ENCODE measurements at regions not wholly inside any gene's neighbourhood (a gene's known extent, or its start where the extent isn't known, plus 50 kb on each side); places are given as distances from the start of the nearest gene placed in this dataset.

- DNase-seq (ENCODE audit: low read depth, low spot score), result no peak
Measured at GRCh38 chr12:11946161-11946560, 124.6 kb upstream of the BCL2L14 start.

DNA sequence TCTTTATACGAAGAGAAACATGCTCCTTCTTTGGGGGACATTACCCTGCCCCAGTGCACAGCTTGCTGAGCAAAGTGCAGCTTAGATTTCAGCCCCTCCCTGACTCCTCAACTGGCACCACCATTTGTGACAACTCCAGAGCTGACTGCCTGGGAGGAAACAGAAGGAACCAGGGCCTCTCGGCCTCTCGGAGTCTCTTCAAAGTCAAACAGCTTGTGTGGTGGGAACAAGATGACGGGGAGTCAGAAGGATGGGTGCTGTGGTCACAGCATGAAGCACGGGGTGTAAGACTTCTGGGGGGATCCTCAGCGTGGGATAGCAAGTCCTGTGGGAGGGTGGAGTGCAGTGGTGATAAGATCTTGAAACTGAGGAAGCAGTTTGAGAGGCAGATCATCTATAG, 123.5 kb upstream of the BCL2L14 start:
- no peak for DNase-seq (ENCODE audit: low read depth, low spot score)

DNA sequence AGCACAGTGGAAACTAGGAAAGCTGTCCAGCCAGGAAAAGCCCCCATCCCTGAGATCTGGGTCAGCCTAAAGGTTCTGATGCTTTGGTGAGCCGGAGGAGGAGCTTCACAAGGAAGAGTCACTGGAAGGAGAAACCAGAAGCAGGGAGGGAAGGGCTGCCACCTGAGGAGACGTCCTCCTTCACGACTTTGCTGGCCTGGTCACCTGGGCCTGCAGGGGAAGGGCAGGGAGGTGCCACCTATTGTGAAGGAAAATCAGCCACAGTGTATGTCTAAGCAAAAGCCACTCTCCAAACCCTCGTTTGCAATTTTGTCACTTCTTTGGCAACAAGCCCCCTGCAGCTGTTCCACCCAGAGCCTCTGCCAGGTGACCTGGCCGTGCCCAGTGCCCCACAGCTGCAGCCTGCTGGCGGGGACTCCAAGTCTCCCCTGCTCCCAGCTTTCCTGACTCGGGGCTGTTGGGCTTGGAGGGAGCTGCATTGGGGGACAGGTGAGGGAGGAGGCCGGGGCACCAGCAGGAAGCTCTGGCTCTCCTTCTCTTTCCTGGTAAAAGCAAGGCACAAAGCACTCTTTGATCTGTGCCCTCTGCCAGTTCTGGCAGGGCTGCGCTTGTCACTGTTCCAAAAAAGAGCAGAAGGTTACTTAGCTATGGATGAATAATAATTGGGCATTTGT, 120.9 kb upstream of the BCL2L14 start:
- no peak for DNase-seq (ENCODE audit: low read depth, low spot score)

DNA sequence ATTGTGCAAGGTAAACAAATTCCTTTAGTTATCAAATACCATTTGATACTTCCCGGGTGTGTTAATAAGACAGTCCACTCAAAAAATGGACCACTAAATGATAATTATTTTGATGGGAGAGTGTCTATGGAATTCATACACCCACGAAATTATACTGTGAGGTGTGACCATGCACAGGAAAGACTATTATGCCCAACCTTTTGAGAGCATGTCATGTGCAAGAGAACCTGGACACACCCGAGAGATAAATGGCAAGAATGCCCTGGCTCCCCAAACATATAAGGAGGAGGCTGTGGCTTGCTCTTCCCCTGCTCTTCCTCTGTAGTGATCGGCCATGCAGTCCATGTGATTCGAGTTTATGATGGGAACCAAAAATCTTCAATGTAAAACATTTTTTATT, 119.5 kb upstream of the BCL2L14 start:
- DNase-seq (ENCODE audit: low read depth, low spot score), result no peak

GRCh38 chr12:11953523-11953922, 117.2 kb upstream of the BCL2L14 start:
- DNase-seq (ENCODE audit: low read depth, low spot score), result no peak

DNA sequence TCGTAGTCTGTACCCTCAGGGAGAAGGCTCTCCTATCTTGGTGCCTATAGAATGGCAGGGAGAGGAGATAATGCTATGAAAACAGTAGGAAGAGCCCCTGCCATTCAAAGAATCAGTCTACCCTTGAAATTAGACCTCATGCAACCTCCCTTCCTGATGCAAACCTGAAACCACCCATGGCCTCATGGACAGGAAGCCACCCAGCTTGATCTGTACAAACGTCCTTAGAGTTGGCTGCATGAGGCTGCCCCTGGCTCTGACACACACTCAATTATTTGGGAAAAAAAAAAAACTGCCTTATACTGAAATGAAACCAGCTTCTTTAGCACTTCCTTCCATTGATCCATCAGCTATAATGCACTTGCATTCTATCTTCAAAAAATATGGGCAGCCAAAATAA, 116.6 kb upstream of the BCL2L14 start:
- no peak for DNase-seq (ENCODE audit: low read depth, low spot score)

GRCh38 chr12:11958221-11959091, 112.3 kb upstream of the BCL2L14 start:
- DNase-seq (ENCODE audit: low read depth, low spot score), result peak; percentile 87

DNA sequence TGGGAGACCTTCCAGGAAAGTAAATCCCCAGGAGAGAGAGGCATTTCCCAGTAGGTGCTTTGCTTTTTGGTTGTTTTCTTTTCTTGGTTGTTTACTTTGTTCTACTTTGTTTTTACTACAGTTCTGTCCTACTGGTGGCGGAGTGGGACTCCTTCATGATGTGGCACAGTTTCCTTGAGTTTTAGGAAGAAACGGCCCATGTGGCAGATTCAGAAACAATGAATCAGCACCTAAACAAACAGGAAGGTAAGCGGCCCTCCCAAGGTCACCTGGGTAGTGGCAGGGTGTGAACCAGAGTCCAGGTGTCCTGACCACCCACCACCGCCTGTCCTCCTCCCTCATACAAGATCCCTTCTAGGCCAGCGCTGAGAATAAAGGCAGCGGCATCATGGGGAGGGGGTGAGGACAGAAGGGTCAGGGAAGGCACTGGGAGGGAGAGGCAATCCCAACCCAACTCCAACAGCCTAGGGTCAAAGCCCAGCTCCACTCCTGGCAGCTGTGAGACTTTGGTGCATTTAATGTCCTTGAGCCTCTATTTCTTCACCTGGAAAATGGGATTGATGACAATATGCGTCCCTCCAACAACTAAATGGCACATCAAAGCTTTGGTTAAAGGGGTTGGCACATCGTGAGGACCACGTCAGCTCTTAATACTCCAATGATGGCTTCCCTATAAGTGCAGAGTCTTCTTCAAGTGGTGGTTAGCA, 111.5 kb upstream of the BCL2L14 start:
- no peak for DNase-seq (ENCODE audit: low read depth, low spot score)

GRCh38 chr12:11960646-11961045, 110.1 kb upstream of the BCL2L14 start:
- no peak for DNase-seq (ENCODE audit: low read depth, low spot score)

- DNase-seq (ENCODE audit: low read depth, low spot score), result no peak
Measured at GRCh38 chr12:11961686-11962085, 109.1 kb upstream of the BCL2L14 start.

DNA sequence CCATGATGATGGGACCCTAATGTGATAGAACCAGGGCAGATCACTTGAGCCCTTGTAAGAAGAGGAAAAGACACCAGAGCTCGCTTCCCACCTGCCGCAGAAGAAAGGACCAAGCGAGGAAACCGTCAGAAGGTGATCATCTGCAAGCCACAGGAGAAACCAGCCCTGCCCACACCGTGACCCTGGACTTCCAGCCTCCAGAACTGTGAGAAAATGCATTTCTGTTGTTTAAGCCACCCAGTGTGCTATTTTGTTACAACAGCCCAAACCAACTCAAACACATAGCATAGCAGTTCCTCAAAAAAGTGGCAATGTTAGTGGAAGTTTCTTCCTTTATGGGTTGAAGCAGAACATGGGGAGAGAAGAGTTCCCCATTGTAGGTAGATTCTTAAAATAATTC, 107.9 kb upstream of the BCL2L14 start:
- no peak for DNase-seq (ENCODE audit: low read depth, low spot score)

DNA sequence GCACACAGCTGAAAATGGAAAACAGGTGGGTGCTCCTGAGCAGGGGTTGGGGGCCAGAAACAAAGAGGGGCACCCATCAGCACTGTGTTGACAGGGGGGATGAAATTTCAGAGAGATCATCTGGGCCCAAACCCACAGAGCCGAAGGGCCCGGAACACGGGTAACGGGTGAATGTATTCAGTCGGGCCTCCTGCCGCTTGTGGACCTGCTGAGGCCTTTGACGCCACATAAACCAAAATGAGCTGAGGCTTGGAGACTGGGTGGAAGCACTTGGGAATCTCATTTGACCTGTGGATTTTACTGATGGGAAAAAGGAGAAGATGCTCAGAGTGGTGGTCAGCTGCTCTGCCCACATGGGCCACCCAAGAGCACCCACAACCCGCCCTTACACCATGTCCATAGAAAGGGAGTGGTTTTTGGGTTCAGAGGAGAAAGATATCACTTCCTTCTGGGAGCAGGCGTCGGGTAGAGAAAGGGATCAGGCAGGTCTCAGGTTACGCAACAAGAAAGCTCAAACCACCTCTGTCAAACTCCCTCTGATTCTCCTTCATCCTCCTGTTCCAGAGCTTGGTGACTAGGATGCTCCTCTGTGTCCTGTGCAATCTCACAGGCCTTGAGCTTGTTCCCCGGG, 106.8 kb upstream of the BCL2L14 start:
- DNase-seq (ENCODE audit: low read depth, low spot score), result no peak

- DNase-seq (ENCODE audit: low read depth, low spot score), result no peak
Measured at GRCh38 chr12:11965258-11965910, 105.4 kb upstream of the BCL2L14 start.

DNA sequence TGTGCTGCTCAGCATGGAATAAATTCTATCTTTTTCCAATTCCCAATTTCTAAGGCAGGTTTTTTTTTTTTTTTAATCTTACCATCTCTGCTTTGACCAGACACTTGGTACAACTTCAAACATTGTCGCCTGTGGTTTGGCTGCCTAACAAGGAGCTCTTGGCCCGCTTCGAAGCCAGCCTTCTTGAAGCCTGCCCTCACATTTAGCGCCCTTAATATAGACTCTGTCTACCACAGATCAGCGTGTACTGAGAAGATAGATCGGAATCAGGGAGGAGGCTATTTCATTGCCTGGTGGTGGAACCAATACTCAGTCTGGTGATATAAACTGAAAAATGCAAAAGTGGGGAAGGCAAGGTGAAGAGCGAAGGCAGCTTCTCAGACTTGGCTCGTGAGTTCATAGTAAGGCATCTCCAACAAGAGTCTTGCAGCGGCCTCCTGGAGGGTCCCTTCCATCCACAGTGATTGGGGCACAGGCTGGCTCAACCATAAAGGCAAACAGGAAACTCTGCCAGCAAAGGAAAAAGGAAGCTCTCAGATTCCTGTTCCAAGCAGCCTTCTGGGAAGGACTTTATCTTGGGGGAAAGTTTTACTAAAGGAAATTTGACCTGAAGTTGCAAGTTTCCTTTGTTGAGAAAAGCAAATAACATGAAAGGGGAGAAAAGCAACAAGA, 103.2 kb upstream of the BCL2L14 start:
- peak; percentile 65 for DNase-seq (ENCODE audit: low read depth, low spot score)

DNA sequence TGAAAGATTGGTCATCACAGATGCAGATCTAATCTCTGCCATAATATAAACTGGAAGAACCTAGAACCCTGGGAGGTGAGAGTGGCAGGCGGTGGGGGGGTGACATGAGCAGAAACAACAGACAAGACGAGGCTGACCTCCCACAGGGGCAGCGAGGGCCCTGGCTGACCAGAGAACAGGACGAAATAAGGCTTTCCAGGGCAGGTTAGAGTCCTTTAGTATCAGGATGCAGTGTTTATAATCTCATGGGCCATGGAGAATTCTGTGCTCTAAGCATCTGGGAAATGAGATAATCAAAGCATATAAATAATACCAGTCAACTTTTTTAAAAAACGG, 102.7 kb upstream of the BCL2L14 start:
- DNase-seq (ENCODE audit: low read depth, low spot score), result no peak

DNA sequence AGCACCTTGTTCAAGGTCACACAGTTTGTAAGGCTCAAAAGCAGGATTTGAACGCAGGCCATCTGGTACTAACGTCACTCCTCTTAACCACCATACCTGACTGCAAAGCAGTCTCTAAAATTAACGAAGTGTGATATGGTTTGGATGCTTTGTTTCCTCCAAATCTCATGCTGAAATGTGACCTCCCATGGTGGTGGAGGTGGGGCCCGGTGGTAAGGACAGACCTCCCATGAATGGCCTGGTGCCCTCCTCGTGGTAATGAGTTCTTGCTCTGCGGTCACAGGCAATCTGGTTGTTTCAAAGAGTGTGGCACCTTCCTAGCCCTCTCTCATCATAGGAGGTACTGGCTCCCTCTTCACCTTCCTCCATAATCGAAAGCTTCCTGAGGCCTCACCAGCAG, 102.2 kb upstream of the BCL2L14 start:
- DNase-seq (ENCODE audit: low read depth, low spot score), result no peak

- no peak for DNase-seq (ENCODE audit: low read depth, low spot score)
Measured at GRCh38 chr12:11969437-11970154, 101.1 kb upstream of the BCL2L14 start.

DNA sequence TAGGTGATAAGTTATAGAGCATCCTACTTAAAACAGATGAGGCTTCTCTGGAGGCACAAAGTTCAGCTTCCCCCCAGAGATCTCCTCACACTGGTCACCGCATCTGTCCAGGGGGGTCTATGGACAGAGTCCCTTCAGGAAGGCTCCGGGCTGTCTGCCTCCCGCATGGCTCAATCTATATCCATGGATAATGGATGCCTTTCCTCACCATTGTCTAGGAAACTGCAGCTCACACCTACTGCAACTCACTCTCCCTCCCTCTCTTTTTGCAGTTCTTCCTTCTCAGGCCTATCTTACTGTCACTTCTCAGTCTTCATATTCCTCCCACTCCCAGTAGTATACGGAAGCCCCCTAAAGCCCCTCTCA, 100.6 kb upstream of the BCL2L14 start:
- no peak for DNase-seq (ENCODE audit: low read depth, low spot score)

DNA sequence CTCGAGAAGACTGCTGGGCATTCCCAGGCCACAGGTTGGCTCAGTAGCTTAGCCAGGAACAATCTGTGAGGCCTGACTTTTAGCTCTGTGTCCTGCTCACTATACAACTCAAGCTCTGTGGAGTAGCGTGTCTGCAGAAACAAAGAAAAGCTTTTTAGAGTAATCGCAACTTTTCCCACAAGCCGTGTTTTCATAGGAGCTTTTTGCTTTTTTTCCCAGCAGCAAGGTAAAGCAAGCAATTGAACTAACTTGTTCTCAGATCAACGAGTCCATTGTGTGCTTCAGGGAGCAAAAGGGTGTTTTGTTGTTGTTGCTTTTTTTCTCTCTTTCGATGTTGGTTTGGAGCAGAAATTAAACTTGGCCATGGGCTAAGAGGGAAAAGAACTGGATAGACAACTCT, 97.3 kb upstream of the BCL2L14 start:
- DNase-seq (ENCODE audit: low read depth, low spot score), result peak; percentile 46

GRCh38 chr12:11976005-11976404, 94.7 kb upstream of the BCL2L14 start:
- DNase-seq (ENCODE audit: low read depth, low spot score), result no peak

Data from astrocyte of the hippocampus (primary cell).